Glutamatergic neuron (in vitro differentiated cells): ENCODE measurements at regions not wholly inside any gene's neighbourhood (a gene's known extent, or its start where the extent isn't known, plus 50 kb on each side); places are given as distances from the start of the nearest gene placed in this dataset.

Source experiments
- DNase-seq: peaks from one replicate; pipeline ENCODE4 v3.0.0; 2022
- H3K27ac Mint-ChIP-seq: one replicate; pipeline ENCODE4 v1.8.0; 2020; ENCODE audit warnings: mild to moderate bottlenecking, mixed read lengths, inconsistent platforms; ENCODE audit not compliant: unreplicated experiment
- H3K27me3 Mint-ChIP-seq: one replicate; pipeline ENCODE4 v1.8.0; 2020; ENCODE audit warnings: mild to moderate bottlenecking, moderate library complexity, mixed read lengths, inconsistent platforms; ENCODE audit not compliant: unreplicated experiment
- H3K36me3 Mint-ChIP-seq: one replicate; pipeline ENCODE4 v1.8.0; 2020; ENCODE audit warnings: mild to moderate bottlenecking, mixed read lengths, inconsistent platforms; ENCODE audit not compliant: unreplicated experiment
- H3K4me1 Mint-ChIP-seq: one replicate; pipeline ENCODE4 v1.8.0; 2020; ENCODE audit warnings: mild to moderate bottlenecking, low read depth, mixed read lengths, inconsistent platforms; ENCODE audit not compliant: unreplicated experiment
- H3K4me3 Mint-ChIP-seq: one replicate; pipeline ENCODE4 v1.8.0; 2020; ENCODE audit warnings: mild to moderate bottlenecking, mixed read lengths, inconsistent platforms; ENCODE audit not compliant: unreplicated experiment
- H3K9me3 Mint-ChIP-seq: one replicate; pipeline ENCODE4 v1.8.0; 2020; ENCODE audit warnings: mild to moderate bottlenecking, moderate library complexity, mixed read lengths, inconsistent platforms; ENCODE audit not compliant: unreplicated experiment
- TF ChIP-seq, protein P1 (sequence below): fragments of 200-600 bp; sonication (generic); IDR thresholded peaks from one replicate; pipeline ENCODE4 v1.5.0; 2021; ENCODE audit not compliant: partially characterized antibody, unreplicated experiment

- H3K27ac Mint-ChIP-seq, result no peak overlapping the region
- no peaks in the 10 kb centered on the region for H3K9me3 Mint-ChIP-seq
- H3K4me3 Mint-ChIP-seq, result no peak overlapping the region
- H3K27me3 Mint-ChIP-seq, result peaks cover 2% of the 10 kb centered on the region
- no peaks in the 10 kb centered on the region for H3K4me1 Mint-ChIP-seq
- TF ChIP-seq, protein P1, sequence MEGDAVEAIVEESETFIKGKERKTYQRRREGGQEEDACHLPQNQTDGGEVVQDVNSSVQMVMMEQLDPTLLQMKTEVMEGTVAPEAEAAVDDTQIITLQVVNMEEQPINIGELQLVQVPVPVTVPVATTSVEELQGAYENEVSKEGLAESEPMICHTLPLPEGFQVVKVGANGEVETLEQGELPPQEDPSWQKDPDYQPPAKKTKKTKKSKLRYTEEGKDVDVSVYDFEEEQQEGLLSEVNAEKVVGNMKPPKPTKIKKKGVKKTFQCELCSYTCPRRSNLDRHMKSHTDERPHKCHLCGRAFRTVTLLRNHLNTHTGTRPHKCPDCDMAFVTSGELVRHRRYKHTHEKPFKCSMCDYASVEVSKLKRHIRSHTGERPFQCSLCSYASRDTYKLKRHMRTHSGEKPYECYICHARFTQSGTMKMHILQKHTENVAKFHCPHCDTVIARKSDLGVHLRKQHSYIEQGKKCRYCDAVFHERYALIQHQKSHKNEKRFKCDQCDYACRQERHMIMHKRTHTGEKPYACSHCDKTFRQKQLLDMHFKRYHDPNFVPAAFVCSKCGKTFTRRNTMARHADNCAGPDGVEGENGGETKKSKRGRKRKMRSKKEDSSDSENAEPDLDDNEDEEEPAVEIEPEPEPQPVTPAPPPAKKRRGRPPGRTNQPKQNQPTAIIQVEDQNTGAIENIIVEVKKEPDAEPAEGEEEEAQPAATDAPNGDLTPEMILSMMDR, result no peak
- DNase-seq, result no peak
- no peaks in the 10 kb centered on the region for H3K36me3 Mint-ChIP-seq
Observed at GRCh38 chr12:46455648-46456352, 83.2 kb upstream of the SLC38A2 start.

GRCh38 chr12:46454981-46455380 lies 82.4 kb upstream of the SLC38A2 start:
- Mint-ChIP-seq H3K36me3 (no peaks in the 10 kb centered on the region), H3K9me3 (peaks cover 2% of the 10 kb centered on the region), H3K4me3 (no peak overlapping the region), H3K4me1 (no peaks in the 10 kb centered on the region), H3K27me3 (peaks cover 2% of the 10 kb centered on the region), H3K27ac (no peak overlapping the region)
- no peak for DNase-seq
- TF ChIP-seq, protein P1, result no peak

DNA sequence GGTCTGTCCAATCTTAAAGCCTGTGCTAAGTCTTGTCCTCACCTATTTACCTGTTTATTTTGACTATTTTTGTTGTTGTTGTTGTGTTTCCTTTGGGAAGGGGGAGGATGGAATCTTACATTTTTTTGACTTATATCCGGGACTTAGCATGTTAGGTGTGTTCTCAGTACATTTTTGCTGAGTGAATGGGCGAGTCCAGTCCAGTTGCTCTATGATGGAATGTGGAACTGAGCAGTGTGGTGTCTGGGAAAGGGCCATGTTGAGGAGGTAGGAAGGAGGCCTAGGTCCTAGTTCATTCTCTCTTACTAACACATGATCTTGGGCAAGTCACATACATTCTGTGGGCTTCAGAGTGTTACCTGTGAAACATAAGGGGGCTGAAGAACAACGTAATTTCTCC lies 80.9 kb upstream of the SLC38A2 start:
- peaks cover 2% of the 10 kb centered on the region for H3K27me3 Mint-ChIP-seq
- TF ChIP-seq, protein P1, result no peak
- H3K4me1 Mint-ChIP-seq, result no peaks in the 10 kb centered on the region
- H3K27ac Mint-ChIP-seq, result no peak overlapping the region
- no peaks in the 10 kb centered on the region for H3K36me3 Mint-ChIP-seq
- no peak for DNase-seq
- no peak overlapping the region for H3K4me3 Mint-ChIP-seq
- peaks cover 2% of the 10 kb centered on the region for H3K9me3 Mint-ChIP-seq

DNA sequence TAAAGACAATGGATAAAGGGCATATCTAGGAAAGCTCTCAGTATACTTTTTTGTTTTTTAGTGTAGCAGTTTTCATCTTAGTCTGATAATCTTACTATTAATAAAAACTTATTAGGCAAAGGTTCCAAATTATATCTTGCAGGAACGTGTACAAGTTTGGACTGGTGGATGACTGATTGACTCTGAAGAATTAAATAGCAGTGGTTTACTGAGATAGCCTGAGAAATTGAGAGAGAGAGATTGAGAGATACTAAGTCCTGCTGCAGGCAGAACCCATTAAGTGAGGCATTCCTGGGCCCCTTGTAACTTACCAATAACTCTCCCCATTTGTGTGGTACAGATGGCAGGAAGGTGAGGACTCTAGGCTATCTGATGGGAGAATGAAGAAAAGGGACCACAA lies 80.2 kb upstream of the SLC38A2 start:
- TF ChIP-seq, protein P1, result no peak
- H3K4me3 Mint-ChIP-seq, result no peak overlapping the region
- no peak for DNase-seq
- no peaks in the 10 kb centered on the region for H3K36me3 Mint-ChIP-seq
- peaks cover 2% of the 10 kb centered on the region for H3K27me3 Mint-ChIP-seq
- H3K4me1 Mint-ChIP-seq, result no peaks in the 10 kb centered on the region
- peaks cover 2% of the 10 kb centered on the region for H3K9me3 Mint-ChIP-seq
- H3K27ac Mint-ChIP-seq, result no peak overlapping the region

- no peak overlapping the region for H3K27ac Mint-ChIP-seq
- H3K27me3 Mint-ChIP-seq, result peaks cover 2% of the 10 kb centered on the region
- H3K4me1 Mint-ChIP-seq, result no peaks in the 10 kb centered on the region
- H3K36me3 Mint-ChIP-seq, result no peaks in the 10 kb centered on the region
- H3K9me3 Mint-ChIP-seq, result peaks cover 2% of the 10 kb centered on the region
- TF ChIP-seq, protein P1, result no peak
- DNase-seq, result no peak
- H3K4me3 Mint-ChIP-seq, result no peak overlapping the region
Observed at GRCh38 chr12:46452061-46452615, 79.6 kb upstream of the SLC38A2 start.
